H1 (cell line): ENCODE measurements at regions not wholly inside any gene's neighbourhood (a gene's known extent, or its start where the extent isn't known, plus 50 kb on each side); places are given as distances from the start of the nearest gene placed in this dataset.

Experiments
- CTCF ChIA-PET: fragments of 300-600 bp; sonication (Branson Sonifier 250); formaldehyde crosslinking; loops from one replicate; lab custom pipeline; 2021; ENCODE audit not compliant: partially characterized antibody; lab: Charles Lee
- POLR2A ChIA-PET: fragments of 300-600 bp; sonication (Branson Sonifier 250); formaldehyde crosslinking; loops from one replicate; lab custom pipeline; 2021; ENCODE audit warnings: inconsistent platforms; ENCODE audit not compliant: partially characterized antibody; lab: Charles Lee
- DNase-seq, 2 experiments: peaks; one replicate each; pipeline versions ENCODE4 v3.0.0 to v3.0.0-alpha.2; 2010 to 2022; ENCODE audit warnings: low spot score in 2 of 2, low read depth in 1 of 2, mixed read lengths in 1 of 2
- FAIRE-seq: peaks from 2 replicates; lab custom pipeline; 2011; peaks lifted over from hg19 to GRCh38; lab: Jason Lieb, UNC
- H2AFZ ChIP-seq: 2 replicates; pipeline ENCODE4 v1.8.1; 2012; ENCODE audit warnings: low read length, inconsistent platforms
- H2AK5ac ChIP-seq: 2 replicates; pipeline ENCODE4 v1.6.1; 2013; ENCODE audit warnings: low read depth, low read length
- H2BK120ac ChIP-seq: replicated peaks from 2 replicates; pipeline ENCODE3; 2013; ENCODE audit warnings: low read depth, low read length, inconsistent platforms
- H2BK12ac ChIP-seq: 2 replicates; pipeline ENCODE4 v1.6.1; 2013; ENCODE audit warnings: low read depth, low read length
- H2BK15ac ChIP-seq: 2 replicates; pipeline ENCODE4 v1.6.1; 2013; ENCODE audit warnings: low read length
- H2BK20ac ChIP-seq: 2 replicates; pipeline ENCODE4 v1.6.1; 2013; ENCODE audit warnings: low read length
- H2BK5ac ChIP-seq: 2 replicates; pipeline ENCODE4 v1.6.1; 2013; ENCODE audit warnings: low read depth, low read length
- H3K14ac ChIP-seq: 2 replicates; pipeline ENCODE4 v1.6.1; 2013; ENCODE audit warnings: inconsistent platforms; ENCODE audit not compliant: insufficient read length
- H3K18ac ChIP-seq: 2 replicates; pipeline ENCODE4 v1.6.1; 2013; ENCODE audit warnings: low read length; ENCODE audit errors: extremely low read depth
- H3K23ac ChIP-seq: 2 replicates; pipeline ENCODE4 v1.6.1; 2013; ENCODE audit warnings: inconsistent platforms; ENCODE audit not compliant: insufficient read length
- H3K23me2 ChIP-seq: 2 replicates; pipeline ENCODE4 v1.6.1; 2013; ENCODE audit warnings: low read depth, low read length
- H3K27ac ChIP-seq: 2 replicates; pipeline ENCODE4 v1.6.1; 2011; ENCODE audit warnings: low read depth, low read length, inconsistent platforms
- H3K27me3 ChIP-seq, 4 experiments: replicated peaks in 1 of 4; 1 replicate in 1 of 4; 2 replicates in 3 of 4; pipeline versions ENCODE4 v1.6.1 to v1.8.1; 2011 to 2013; ENCODE audit warnings: low read length in 3 of 4, mild to moderate bottlenecking in 3 of 4, inconsistent platforms in 2 of 4, mixed read lengths in 2 of 4, moderate library complexity in 1 of 4; ENCODE audit not compliant: control insufficient read depth in 3 of 4, insufficient read depth in 3 of 4; ENCODE audit errors: extremely low read depth in 1 of 4
- H3K36me3 ChIP-seq, 4 experiments: 2 replicates each; pipeline versions ENCODE4 v1.6.1 to v1.8.1; 2011 to 2013; ENCODE audit warnings: mild to moderate bottlenecking in 4 of 4, low read length in 3 of 4, moderate library complexity in 2 of 4, control low read depth in 1 of 4, inconsistent platforms in 1 of 4; ENCODE audit not compliant: insufficient read depth in 4 of 4, control insufficient read depth in 2 of 4
- H3K4ac ChIP-seq: replicated peaks from 2 replicates; pipeline ENCODE3; 2013; ENCODE audit warnings: low read length, low read depth, mixed read lengths, inconsistent platforms; ENCODE audit not compliant: insufficient read length
- H3K4me1 ChIP-seq, 4 experiments: replicated peaks in 1 of 4; 1 replicate in 1 of 4; 2 replicates in 3 of 4; pipeline versions ENCODE4 v1.6.1 to v1.8.1; 2011 to 2013; ENCODE audit warnings: low read length in 3 of 4, inconsistent platforms in 2 of 4, mixed read lengths in 1 of 4; ENCODE audit not compliant: insufficient read depth in 4 of 4, control insufficient read depth in 3 of 4
- H3K4me2 ChIP-seq, 2 experiments: 2 replicates each; pipeline versions ENCODE4 v1.6.1 to v1.8.1; 2011 to 2013; ENCODE audit warnings: low read depth in 2 of 2, low read length in 2 of 2, control low read depth in 1 of 2, inconsistent platforms in 1 of 2, mild to moderate bottlenecking in 1 of 2; ENCODE audit not compliant: insufficient read depth in 1 of 2
- H3K4me3 ChIP-seq, 4 experiments: fragments of 200-600, 300-600 bp in 1 of 4; sonication (generic), shearing (Covaris generic), sonication (Bioruptor Twin) in 1 of 4; 2 replicates each; pipeline versions ENCODE4 v1.5.1 to v1.8.1; 2011 to 2016; ENCODE audit warnings: low read length in 4 of 4, low read depth in 3 of 4, control low read depth in 2 of 4, inconsistent platforms in 2 of 4, mild to moderate bottlenecking in 2 of 4, mixed read lengths in 1 of 4, moderate library complexity in 1 of 4; ENCODE audit not compliant: insufficient read depth in 2 of 4; ENCODE audit errors: extremely low read depth in 1 of 4
- H3K56ac ChIP-seq: replicated peaks from 2 replicates; pipeline ENCODE3; 2013; ENCODE audit warnings: low read depth, mild to moderate bottlenecking, mixed read lengths, low read length, inconsistent platforms; ENCODE audit not compliant: insufficient read length
- H3K79me1 ChIP-seq: 2 replicates; pipeline ENCODE4 v1.6.1; 2013; ENCODE audit warnings: low read depth, low read length, control low read depth
- H3K79me2 ChIP-seq, 2 experiments: 2 replicates each; pipeline versions ENCODE4 v1.6.1 to v1.8.1; 2012 to 2013; ENCODE audit warnings: low read length in 2 of 2, mild to moderate bottlenecking in 2 of 2, inconsistent platforms in 1 of 2; ENCODE audit not compliant: insufficient read depth in 2 of 2, control insufficient read depth in 1 of 2
- H3K9ac ChIP-seq, 4 experiments: replicated peaks in 1 of 4; 1 replicate in 1 of 4; 2 replicates in 3 of 4; pipeline versions ENCODE4 v1.6.1 to v1.8.1; 2011 to 2013; ENCODE audit warnings: low read depth in 3 of 4, low read length in 3 of 4, control low read depth in 2 of 4, mild to moderate bottlenecking in 2 of 4, moderate library complexity in 2 of 4, inconsistent platforms in 1 of 4; ENCODE audit errors: extremely low read depth in 1 of 4
- H3K9me3 ChIP-seq, 2 experiments: 2 replicates each; pipeline versions ENCODE4 v1.6.1 to v1.8.1; 2012 to 2013; ENCODE audit warnings: mild to moderate bottlenecking in 2 of 2, moderate library complexity in 2 of 2, control low read depth in 1 of 2, inconsistent platforms in 1 of 2, low read depth in 1 of 2, low read length in 1 of 2, mixed read lengths in 1 of 2; ENCODE audit not compliant: insufficient read depth in 2 of 2
- H4K20me1 ChIP-seq, 2 experiments: replicated peaks in 1 of 2; 2 replicates each; pipeline versions ENCODE3 to v1.8.1; 2011 to 2013; ENCODE audit warnings: inconsistent platforms in 2 of 2, low read length in 2 of 2, mild to moderate bottlenecking in 1 of 2; ENCODE audit not compliant: insufficient read depth in 2 of 2, control insufficient read depth in 1 of 2
- H4K5ac ChIP-seq: 2 replicates; pipeline ENCODE4 v1.6.1; 2013; ENCODE audit warnings: low read length, low read depth, mixed read lengths, inconsistent platforms; ENCODE audit not compliant: insufficient read length
- H4K8ac ChIP-seq: 2 replicates; pipeline ENCODE4 v1.8.0; 2013; ENCODE audit warnings: mild to moderate bottlenecking, moderate library complexity, low read length, inconsistent platforms; ENCODE audit not compliant: insufficient read depth; ENCODE audit errors: extremely low read depth
- H4K91ac ChIP-seq: replicated peaks from 2 replicates; pipeline ENCODE3; 2013; ENCODE audit warnings: low read length, mixed read lengths, inconsistent platforms; ENCODE audit not compliant: insufficient read length
- JUN ChIP-seq: IDR thresholded peaks from 2 replicates; pipeline ENCODE4 v1.6.1; 2011; ENCODE audit warnings: low read depth, mild to moderate bottlenecking, improper control_type of control experiment, low read length
- MAFK ChIP-seq: IDR thresholded peaks from 2 replicates; pipeline ENCODE4 v1.6.1; 2012; ENCODE audit warnings: low read depth, mild to moderate bottlenecking, improper control_type of control experiment, low read length
- NANOG ChIP-seq: IDR thresholded peaks from 2 replicates; pipeline ENCODE4 v1.6.1; 2011; ENCODE audit warnings: low read length, low read depth, mild to moderate bottlenecking, inconsistent platforms; ENCODE audit not compliant: insufficient read depth, poor library complexity, severe bottlenecking
- RXRA ChIP-seq: IDR thresholded peaks from 2 replicates; pipeline ENCODE4 v1.6.1; 2011; ENCODE audit warnings: low read depth, mild to moderate bottlenecking, low read length, moderate library complexity; ENCODE audit not compliant: insufficient read depth
- WGBS, 2 experiments: shearing (Covaris generic) in 1 of 2; methylation state at CpG; one replicate each; pipeline versions ENCODE4 v1.1.6 to v1.1.7; 2013 to 2015; ENCODE audit warnings: low lambda C conversion rate in 2 of 2, mixed read lengths in 2 of 2, inconsistent platforms in 1 of 2, low coverage in 1 of 2, missing lambda C conversion rate in 1 of 2; ENCODE audit not compliant: insufficient replicate concordance in 2 of 2, insufficient coverage in 1 of 2, insufficient read length in 1 of 2; ENCODE audit errors: extremely low coverage in 1 of 2, missing lambda C conversion rate in 1 of 2; 5-methylcytosine and 5-hydroxymethylcytosine counted together

GRCh38 chrX:121389976-121390714 lies 342.7 kb downstream of the GLUD2 start:
- Histone ChIP-seq H4K8ac (no peak overlapping the region), H2BK120ac (no peak overlapping the region), H2BK20ac (no peak overlapping the region), H3K27ac (no peak overlapping the region), H3K4me3 (no peak overlapping the region), H3K27me3 (no peaks in the 10 kb centered on the region), H3K23me2 (no peaks in the 10 kb centered on the region), H4K20me1 (no peaks in the 10 kb centered on the region), H3K23ac (no peak overlapping the region), H3K4ac (no peak overlapping the region), H2BK5ac (no peak overlapping the region), H2BK12ac (no peak overlapping the region), H3K4me2 (no peak overlapping the region), H2AK5ac (no peak overlapping the region), H3K36me3 (no peaks in the 10 kb centered on the region), H3K4me1 (no peaks in the 10 kb centered on the region), H4K5ac (no peak overlapping the region), H2AFZ (no peak overlapping the region), H3K14ac (no peak overlapping the region), H4K91ac (no peak overlapping the region), H2BK15ac (no peak overlapping the region), H3K9me3 (no peaks in the 10 kb centered on the region), H3K18ac (no peak overlapping the region), H3K79me1 (no peaks in the 10 kb centered on the region), H3K79me2 (no peaks in the 10 kb centered on the region), H3K56ac (no peak overlapping the region), H3K9ac (no peak overlapping the region)
- WGBS, 2 experiments = 68% methylated on average over 4 of the region's 4 CpGs; no CpG with 5 or more reads in 1 of the 2 experiments
- no peak for FAIRE-seq
- CTCF ChIA-PET = interaction anchor here (0.6 kb wide), 1 partner anchor 40 kb away, joined by 4 read pairs; no protein-coding TSS in a partner anchor
- no peak for TF ChIP-seq RXRA
- TF ChIP-seq MAFK = no peak
- TF ChIP-seq JUN = no peak
- no peak for TF ChIP-seq NANOG
- DNase-seq = no peak
- POLR2A ChIA-PET = no interaction called here
